ENCODE measurements at regions not wholly inside any gene's neighbourhood (a gene's known extent, or its start where the extent isn't known, plus 50 kb on each side); places are given as distances from the start of the nearest gene placed in this dataset.

DNA sequence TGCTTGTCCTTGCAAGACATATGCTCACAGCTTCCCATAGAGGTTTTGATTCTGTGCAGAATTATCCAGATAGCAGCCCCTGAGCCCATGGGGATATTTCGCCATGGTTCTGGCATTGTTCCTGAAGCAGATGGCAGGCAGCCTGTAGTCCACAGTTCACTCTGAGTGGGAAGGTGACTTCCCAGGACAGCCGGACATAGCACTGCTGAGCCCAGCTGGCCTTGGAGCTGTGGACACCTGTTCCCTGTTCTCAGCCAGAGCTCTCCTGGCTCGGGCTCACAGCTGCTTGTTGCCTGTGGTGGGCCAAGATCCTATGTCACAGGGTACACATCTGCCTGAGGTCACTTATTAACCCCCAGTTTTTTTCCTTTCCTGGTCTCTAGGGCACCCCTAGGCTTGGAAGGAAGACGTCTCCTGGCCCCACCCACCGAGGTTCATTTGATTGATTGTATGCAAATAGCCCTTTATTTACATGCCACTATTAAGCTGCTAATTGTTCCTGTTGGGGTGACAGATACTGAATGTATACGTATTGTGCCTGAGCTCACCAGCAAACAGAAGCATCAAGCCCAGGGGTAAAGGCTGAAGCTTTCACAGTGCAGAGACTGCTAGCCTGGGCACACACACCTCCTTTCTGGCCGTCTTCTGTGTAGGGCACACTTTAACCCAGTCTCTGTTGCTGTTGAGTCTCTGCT lies 96.6 kb upstream of the DMRT1 start:
- TF ChIP-seq, protein P1, sequence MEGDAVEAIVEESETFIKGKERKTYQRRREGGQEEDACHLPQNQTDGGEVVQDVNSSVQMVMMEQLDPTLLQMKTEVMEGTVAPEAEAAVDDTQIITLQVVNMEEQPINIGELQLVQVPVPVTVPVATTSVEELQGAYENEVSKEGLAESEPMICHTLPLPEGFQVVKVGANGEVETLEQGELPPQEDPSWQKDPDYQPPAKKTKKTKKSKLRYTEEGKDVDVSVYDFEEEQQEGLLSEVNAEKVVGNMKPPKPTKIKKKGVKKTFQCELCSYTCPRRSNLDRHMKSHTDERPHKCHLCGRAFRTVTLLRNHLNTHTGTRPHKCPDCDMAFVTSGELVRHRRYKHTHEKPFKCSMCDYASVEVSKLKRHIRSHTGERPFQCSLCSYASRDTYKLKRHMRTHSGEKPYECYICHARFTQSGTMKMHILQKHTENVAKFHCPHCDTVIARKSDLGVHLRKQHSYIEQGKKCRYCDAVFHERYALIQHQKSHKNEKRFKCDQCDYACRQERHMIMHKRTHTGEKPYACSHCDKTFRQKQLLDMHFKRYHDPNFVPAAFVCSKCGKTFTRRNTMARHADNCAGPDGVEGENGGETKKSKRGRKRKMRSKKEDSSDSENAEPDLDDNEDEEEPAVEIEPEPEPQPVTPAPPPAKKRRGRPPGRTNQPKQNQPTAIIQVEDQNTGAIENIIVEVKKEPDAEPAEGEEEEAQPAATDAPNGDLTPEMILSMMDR (IDR thresholded peaks at IDR 0.05 in 4 of 5, conservative IDR thresholded peaks at IDR 0.05 in 1 of 5): no peak
- TF ChIP-seq POLR2A (IDR thresholded peaks at IDR 0.05): no peak
